Activated T-cell treated with anti-CD3 and anti-CD28 coated beads, Interleukin-2, amount 50 U/mL, for 72 hours (primary cell): ENCODE measurements at regions not wholly inside any gene's neighbourhood (a gene's known extent, or its start where the extent isn't known, plus 50 kb on each side); places are given as distances from the start of the nearest gene placed in this dataset.
"Not testable (repeated sequence)": the region's sequence is repeated elsewhere in the genome, so short reads cannot be mapped to it uniquely, and the experiment has no call there.

Source experiments
- ATAC-seq, 2 donors: fragments of 150-1000 bp; cut with Tn5 transposase; replicated peaks in 1 of 2; 2 replicates each; pipeline ENCODE4 v1.10.0; 2021; ENCODE audit warnings: moderate library complexity in 2 of 2, mild to moderate bottlenecking in 1 of 2
- DNase-seq, 2 donors: peaks; one replicate each; pipeline ENCODE4 v3.0.0; 2021 to 2022; ENCODE audit warnings: mixed read lengths in 1 of 2
- H3K27ac Mint-ChIP-seq: one replicate; pipeline ENCODE4 v1.8.0; 2022; ENCODE audit warnings: mild to moderate bottlenecking, moderate library complexity, mixed read lengths
- H3K27me3 Mint-ChIP-seq: one replicate; pipeline ENCODE4 v1.8.0; 2022; ENCODE audit warnings: low read depth, mixed read lengths
- H3K36me3 Mint-ChIP-seq, 2 donors: one replicate each; pipeline ENCODE4 v1.8.0; 2022; ENCODE audit warnings: mixed read lengths in 2 of 2, mild to moderate bottlenecking in 1 of 2; ENCODE audit not compliant: insufficient read depth in 2 of 2
- H3K4me1 Mint-ChIP-seq: one replicate; pipeline ENCODE4 v1.8.0; 2022; ENCODE audit warnings: low read depth, mixed read lengths
- H3K4me3 Mint-ChIP-seq, 2 donors: one replicate each; pipeline ENCODE4 v1.8.0; 2022; ENCODE audit warnings: mild to moderate bottlenecking in 2 of 2, mixed read lengths in 2 of 2, moderate library complexity in 2 of 2
- H3K9me3 Mint-ChIP-seq, 2 donors: one replicate each; pipeline ENCODE4 v1.8.0; 2022; ENCODE audit warnings: mixed read lengths in 2 of 2

DNA sequence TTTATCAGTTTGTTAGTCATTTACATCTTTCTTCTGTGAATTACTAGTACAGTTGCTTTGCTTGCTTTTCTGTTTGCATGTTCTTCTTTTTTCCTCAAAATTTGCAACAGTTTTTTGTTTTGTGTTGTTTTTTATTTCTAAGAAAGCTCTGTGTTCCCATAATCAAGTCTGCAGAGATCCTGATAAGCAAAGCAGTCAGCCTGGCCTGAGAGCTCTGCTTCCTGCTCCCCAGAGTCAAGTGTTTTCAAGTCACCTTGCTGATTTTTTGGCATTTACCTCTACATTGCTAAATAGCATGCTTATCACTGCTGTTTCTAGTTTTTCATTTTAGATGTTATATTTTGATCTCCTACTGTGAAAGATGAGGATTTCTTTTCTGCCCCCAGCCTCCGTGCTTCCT, 113.2 kb downstream of the CDRT15L2 start:
- not testable (repeated sequence) for H3K4me3 Mint-ChIP-seq, H3K9me3 Mint-ChIP-seq, H3K27ac Mint-ChIP-seq, DNase-seq, H3K36me3 Mint-ChIP-seq, H3K27me3 Mint-ChIP-seq, ATAC-seq
- peaks cover 12% of the 10 kb centered on the region for H3K4me1 Mint-ChIP-seq

DNA sequence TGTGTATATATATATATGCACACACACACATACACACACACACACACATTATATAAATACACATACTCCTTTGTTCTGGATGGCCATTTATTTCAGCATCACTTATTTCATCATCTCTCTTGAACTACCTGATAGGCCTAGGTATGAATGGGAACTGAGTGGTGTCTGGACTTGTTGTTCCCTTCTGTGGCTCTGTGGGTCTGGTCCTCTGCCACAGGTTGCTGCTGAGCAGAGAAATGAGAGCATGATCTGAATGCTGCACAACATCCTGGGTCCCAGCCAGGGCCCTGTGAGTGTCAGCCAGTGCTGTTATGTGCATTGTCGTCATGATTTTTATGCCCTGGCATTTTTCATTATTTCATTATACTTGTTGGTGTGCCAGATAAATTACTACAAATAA, 116.3 kb downstream of the CDRT15L2 start:
- H3K4me1 Mint-ChIP-seq: peaks cover 27% of the 10 kb centered on the region
- not testable (repeated sequence) for H3K27me3 Mint-ChIP-seq, H3K4me3 Mint-ChIP-seq

DNA sequence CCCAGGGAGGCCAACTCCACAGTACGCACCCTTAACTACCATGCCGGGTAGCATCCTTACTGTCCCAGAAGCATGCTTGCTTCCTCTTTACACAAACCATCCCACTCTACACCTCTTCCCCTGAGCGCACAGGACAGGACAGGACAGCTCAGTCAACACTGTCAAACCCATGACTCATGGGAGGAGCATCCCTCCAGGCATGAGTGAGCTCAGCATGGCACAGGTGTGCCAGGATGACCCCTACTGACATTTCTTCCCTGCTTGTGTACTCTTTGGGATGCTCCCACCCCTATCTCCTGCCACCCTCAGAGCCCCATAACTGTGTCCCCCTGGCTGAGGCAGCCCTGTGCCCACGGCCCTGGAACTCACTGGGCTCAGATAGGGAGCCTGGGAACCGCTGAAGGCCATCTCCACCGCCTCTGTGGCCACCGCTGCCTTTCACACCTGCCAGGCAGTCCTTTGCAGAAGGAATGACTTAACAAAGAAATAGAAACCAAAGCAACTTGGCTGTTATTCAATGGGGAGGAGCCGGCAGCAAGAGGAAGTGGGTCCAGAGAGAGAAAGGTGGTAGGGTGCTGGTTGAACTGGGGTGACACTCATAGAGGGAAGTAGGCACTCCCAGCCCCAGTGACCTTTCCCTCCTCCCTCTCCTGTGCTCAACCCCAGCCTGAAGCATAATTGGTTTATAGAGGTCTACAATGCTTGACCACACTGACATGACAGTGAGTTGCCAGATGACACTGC, 119.1 kb downstream of the CDRT15L2 start:
- not testable (repeated sequence) for H3K9me3 Mint-ChIP-seq, H3K36me3 Mint-ChIP-seq
- H3K27ac Mint-ChIP-seq: peak overlapping the region; percentile 82

More for the DNA sequence above, 116.3 kb downstream of the CDRT15L2 start:
- not testable (repeated sequence) for DNase-seq, H3K9me3 Mint-ChIP-seq, H3K27ac Mint-ChIP-seq, H3K36me3 Mint-ChIP-seq
- peak in 1 of 2 donors; percentile 25 for ATAC-seq

DNA sequence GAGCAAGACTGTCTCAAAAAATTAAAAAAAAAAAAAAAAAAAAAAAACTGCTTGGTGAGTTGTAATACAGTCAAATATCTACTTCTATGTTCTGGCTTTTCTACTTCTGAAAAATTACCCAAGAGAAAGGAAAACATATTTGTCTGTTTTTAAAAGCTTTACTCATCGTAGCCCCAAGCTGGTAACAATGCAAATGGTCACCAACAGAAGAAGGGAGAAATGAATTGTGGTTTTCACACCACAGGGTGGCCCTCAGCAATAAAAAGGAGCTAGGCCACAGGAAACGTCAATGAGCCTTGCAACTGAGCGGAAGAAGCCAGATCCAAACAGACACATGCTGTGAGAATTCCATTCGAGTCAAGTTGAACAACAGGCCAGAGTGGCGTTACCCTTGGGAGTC, 121.0 kb downstream of the CDRT15L2 start:
- not testable (repeated sequence) for ATAC-seq, H3K27me3 Mint-ChIP-seq, DNase-seq, H3K27ac Mint-ChIP-seq, H3K36me3 Mint-ChIP-seq, H3K9me3 Mint-ChIP-seq, H3K4me3 Mint-ChIP-seq
- H3K4me1 Mint-ChIP-seq: peaks cover 17% of the 10 kb centered on the region

More for the DNA sequence above, 119.1 kb downstream of the CDRT15L2 start:
- not testable (repeated sequence) for H3K27me3 Mint-ChIP-seq
- ATAC-seq (peak; percentile 77 to 78), DNase-seq (peak; percentile 7 to 13)
- Mint-ChIP-seq H3K4me1 (peaks cover 21% of the 10 kb centered on the region), H3K4me3 (peak overlapping the region; percentile 64 to 75)

DNA sequence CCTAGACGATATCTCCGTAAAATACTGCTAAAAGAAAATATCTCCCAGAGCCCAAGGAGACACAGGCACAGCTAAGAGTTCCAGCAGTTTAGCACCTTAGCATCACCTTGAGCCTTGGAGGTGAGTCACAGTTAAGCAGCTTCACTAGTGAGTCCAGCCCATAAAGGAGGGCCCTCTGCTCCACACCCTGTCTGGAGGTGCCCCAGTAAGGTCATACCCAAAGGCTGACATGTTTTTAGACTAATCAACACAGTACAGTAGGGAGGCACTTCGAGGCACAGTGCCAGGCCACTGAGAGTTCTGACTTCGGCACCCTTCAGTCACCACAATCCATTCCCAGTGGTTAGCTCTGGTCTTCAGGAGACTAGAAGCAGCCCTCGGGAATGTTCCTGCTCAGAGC, 121.8 kb downstream of the CDRT15L2 start:
- not testable (repeated sequence) for ATAC-seq, H3K36me3 Mint-ChIP-seq, H3K27me3 Mint-ChIP-seq, H3K9me3 Mint-ChIP-seq, H3K4me3 Mint-ChIP-seq, H3K27ac Mint-ChIP-seq, DNase-seq
- peaks cover 15% of the 10 kb centered on the region for H3K4me1 Mint-ChIP-seq

DNA sequence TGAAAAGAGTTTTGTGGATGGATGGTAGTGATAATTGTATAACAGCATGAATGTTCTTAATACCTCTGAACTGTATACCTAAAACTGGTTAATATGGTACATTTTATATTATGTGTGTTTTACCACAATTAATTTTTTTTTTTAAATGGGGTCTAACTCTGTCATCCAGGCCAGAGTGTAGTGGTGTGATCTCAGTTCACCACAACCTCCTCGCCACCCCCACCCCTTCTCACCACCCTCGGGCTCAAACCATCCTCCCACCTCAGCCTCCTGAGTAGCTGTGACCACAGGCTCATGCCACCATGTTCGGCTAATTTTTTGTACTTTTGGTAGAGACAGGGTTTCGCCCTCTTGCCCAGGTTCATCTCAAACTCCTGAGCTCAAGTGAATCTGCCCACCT, 123.2 kb downstream of the CDRT15L2 start:
- H3K4me1 Mint-ChIP-seq: peaks cover 15% of the 10 kb centered on the region
- H3K27ac Mint-ChIP-seq: no peak overlapping the region
- no peaks in the 10 kb centered on the region for H3K27me3 Mint-ChIP-seq
- ATAC-seq (no peak), DNase-seq (no peak)
- no peaks in the 10 kb centered on the region for H3K36me3 Mint-ChIP-seq
- no peaks in the 10 kb centered on the region for H3K9me3 Mint-ChIP-seq
- no peak overlapping the region for H3K4me3 Mint-ChIP-seq

DNA sequence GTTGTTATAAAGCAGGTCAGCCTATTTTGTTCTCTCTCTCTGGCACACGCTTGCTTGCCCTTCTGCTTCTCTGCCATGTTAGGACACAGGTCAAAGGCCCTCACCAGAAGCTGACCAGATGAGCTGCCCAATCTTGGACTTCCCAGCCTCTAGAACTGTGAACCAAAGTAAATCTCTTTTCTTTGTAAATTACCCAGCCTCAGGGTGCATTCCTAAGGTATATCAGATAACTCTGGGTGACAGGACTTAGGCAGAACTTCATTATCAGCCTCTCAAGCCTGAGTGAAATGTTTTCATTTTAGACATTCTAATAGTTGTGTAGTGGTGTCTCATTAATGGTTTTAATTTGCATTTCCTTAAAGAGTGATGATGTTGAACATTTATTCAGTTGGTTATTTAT, 124.3 kb downstream of the CDRT15L2 start:
- Mint-ChIP-seq H3K27ac (no peak overlapping the region), H3K4me1 (peaks cover 9% of the 10 kb centered on the region), H3K9me3 (no peaks in the 10 kb centered on the region), H3K27me3 (no peaks in the 10 kb centered on the region), H3K36me3 (no peaks in the 10 kb centered on the region), H3K4me3 (no peak overlapping the region)
- DNase-seq (no peak), ATAC-seq (no peak)

DNA sequence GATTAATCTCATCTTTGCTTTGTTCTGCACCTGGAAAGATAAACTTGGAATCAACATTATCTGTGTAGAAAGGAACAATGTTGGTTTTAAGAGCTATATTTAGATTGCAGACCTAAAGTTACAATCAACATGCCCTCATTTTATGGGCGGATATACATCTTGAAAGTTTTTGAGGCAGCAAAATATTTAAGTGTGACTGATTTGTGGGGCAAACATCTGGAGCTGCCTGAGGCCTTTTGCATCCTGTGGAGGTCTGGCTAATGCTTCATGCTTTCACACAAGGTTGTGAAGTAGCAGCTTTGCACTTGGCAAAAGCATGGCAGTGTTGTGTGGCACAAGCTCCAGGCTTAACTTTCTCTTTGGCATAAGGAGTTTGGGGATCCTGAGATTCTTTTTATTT, 125.7 kb downstream of the CDRT15L2 start:
- H3K4me3 Mint-ChIP-seq, H3K4me1 Mint-ChIP-seq, H3K27me3 Mint-ChIP-seq, H3K27ac Mint-ChIP-seq, ATAC-seq, DNase-seq, H3K36me3 Mint-ChIP-seq, H3K9me3 Mint-ChIP-seq: not testable (repeated sequence)

DNA sequence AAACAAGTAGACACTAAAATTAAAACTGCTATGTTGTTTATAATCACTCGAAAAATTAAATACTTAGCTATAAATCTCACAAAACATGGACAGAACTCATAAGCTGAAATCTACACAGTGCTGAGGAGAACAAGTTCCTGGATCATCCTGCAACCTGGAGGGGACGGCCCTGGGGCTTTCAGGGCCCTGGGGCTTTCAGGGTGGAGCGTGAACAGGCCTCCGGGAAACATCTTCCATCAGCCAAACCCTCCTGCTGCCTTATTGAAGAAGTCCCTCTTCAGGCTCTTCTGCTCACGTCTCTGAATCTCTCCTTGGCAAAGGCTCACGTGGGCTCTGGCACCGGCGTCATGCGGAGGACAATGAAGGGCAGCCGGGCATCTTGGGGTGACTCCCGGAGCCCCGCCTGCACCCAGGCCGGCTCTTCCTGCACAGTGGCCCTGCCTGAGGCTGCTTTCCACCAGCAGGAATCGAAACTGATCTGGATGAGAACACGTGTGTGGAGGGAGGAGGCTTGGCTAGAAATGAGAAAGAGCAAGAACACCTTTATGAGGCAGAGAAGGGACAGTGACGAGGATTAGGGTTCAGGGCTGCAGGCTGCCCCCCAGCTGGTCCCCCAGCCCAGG, 127.3 kb downstream of the CDRT15L2 start:
- Mint-ChIP-seq H3K4me1 (no peaks in the 10 kb centered on the region), H3K36me3 (no peaks in the 10 kb centered on the region), H3K4me3 (no peak overlapping the region), H3K27me3 (no peaks in the 10 kb centered on the region), H3K27ac (no peak overlapping the region), H3K9me3 (no peaks in the 10 kb centered on the region)
- no peak for ATAC-seq
- DNase-seq: no peak

DNA sequence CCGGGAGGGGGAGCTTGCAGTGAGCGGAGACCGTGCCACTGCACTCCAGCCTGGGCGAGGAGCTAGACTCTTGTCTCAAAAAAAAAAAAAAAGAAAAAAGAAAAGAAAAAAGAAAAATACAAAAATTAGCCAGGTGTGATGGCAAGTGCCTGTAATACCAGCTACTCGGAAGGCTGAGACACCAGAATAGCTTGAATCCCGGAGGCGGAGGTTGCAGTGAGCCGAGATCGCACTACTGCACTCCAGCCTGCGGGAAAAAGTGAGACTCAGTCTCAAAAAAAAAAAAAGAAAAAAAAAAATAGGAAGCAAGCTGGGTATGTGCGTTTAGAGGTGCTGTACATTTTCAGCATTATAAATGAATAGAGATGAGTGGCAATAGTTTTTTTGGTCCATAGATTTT, 129.3 kb downstream of the CDRT15L2 start:
- not testable (repeated sequence) for H3K9me3 Mint-ChIP-seq, H3K27me3 Mint-ChIP-seq, H3K4me3 Mint-ChIP-seq, H3K27ac Mint-ChIP-seq, DNase-seq, H3K36me3 Mint-ChIP-seq, H3K4me1 Mint-ChIP-seq, ATAC-seq

DNA sequence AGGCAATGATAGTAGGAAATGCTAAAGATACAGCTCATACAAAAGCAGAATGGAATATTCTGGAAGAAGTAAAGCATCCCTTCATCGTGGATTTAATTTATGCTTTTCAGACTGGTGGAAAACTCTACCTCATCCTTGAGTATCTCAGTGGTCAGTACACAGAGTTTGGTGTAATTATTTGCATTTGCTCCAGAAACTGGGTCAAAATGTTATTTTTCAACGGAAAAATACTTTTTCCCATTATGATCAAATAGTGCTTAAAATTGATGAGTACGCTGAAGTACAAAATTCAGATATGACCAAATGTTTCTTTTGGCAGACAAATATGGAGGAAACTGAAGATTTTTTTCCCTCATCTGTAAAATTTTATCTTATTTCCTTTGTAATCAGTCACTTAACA, 137.0 kb downstream of the CDRT15L2 start:
- not testable (repeated sequence) for H3K4me1 Mint-ChIP-seq, H3K27ac Mint-ChIP-seq, H3K27me3 Mint-ChIP-seq, H3K4me3 Mint-ChIP-seq, H3K9me3 Mint-ChIP-seq, ATAC-seq, H3K36me3 Mint-ChIP-seq, DNase-seq

DNA sequence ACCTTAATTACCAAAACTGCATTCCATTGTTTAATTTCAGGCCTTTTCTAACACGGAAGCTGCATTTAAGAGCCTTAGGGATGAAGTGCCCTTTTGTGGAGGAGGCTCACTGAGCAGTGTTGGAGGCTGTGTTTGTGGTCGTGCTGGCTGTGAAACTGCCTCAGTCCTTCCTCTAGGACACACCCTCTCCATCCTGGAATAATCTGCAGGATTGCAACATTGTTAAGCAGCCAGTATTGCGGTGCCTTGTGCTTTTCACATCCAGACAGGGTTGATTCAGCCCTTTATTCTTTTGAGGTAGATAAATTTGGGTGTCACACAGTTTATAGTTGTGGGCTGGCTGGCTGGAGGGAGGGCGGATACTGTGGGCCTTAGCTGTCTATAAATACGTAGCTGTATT, 141.6 kb downstream of the CDRT15L2 start:
- H3K4me1 Mint-ChIP-seq: no peaks in the 10 kb centered on the region
- peaks cover 0 to 3% of the 10 kb centered on the region in 2 donors for H3K36me3 Mint-ChIP-seq
- no peaks in the 10 kb centered on the region for H3K27me3 Mint-ChIP-seq
- no peak overlapping the region for H3K27ac Mint-ChIP-seq
- H3K4me3 Mint-ChIP-seq: no peak overlapping the region
- ATAC-seq: no peak
- DNase-seq: no peak
- no peaks in the 10 kb centered on the region for H3K9me3 Mint-ChIP-seq

DNA sequence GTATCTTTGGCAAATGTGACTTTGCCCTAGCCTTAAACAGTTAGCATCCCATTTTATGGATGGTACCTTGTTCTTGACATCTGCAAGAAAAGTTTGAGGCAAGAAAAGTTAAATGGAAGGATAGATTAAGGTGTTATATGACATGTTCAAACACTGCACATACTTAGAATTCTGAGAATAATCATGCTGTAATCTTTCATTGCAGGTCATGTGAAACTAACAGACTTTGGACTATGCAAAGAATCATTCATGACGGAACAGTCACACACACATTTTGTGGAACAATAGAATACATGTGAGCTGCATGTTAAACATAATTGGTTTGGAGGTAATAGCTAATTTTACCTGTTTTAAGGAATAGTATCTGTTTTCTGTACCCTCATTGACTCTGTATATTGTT, 144.9 kb downstream of the CDRT15L2 start:
- DNase-seq, H3K9me3 Mint-ChIP-seq, H3K4me1 Mint-ChIP-seq, H3K4me3 Mint-ChIP-seq, H3K27ac Mint-ChIP-seq, H3K36me3 Mint-ChIP-seq, ATAC-seq: not testable (repeated sequence)
- peaks cover 12% of the 10 kb centered on the region for H3K27me3 Mint-ChIP-seq

DNA sequence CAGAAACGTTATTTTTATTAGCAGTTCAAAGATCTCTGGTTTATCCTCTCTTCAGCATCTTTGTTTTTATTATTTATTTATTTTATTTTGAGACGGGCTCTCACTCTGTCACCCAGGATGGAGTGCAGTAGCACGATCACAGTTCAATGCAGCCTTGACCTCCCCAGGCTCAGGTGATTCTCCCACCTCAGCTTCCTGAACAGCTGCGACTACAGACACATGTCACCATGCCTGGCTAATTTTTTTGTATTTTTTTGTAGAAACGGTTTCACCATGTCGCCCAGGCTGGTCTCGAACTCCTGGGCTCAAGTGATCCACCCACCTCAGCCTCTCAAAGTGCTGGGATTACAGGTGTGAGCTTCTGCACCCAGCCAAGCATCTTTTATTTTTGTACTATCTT, 147.7 kb downstream of the CDRT15L2 start:
- not testable (repeated sequence) for DNase-seq, H3K27ac Mint-ChIP-seq, H3K36me3 Mint-ChIP-seq, H3K4me3 Mint-ChIP-seq, H3K9me3 Mint-ChIP-seq, ATAC-seq, H3K4me1 Mint-ChIP-seq
- peaks cover 12% of the 10 kb centered on the region for H3K27me3 Mint-ChIP-seq
